GM12872 (cell line): ENCODE measurements at regions not wholly inside any gene's neighbourhood (a gene's known extent, or its start where the extent isn't known, plus 50 kb on each side); places are given as distances from the start of the nearest gene placed in this dataset.

Experiments used
- CTCF ChIP-seq: IDR thresholded peaks from 3 replicates; pipeline ENCODE4 v1.5.1; 2011; ENCODE audit warnings: low read depth, mild to moderate bottlenecking, low read length, moderate library complexity; ENCODE audit not compliant: insufficient read depth

- TF ChIP-seq CTCF = no peak
These were observed 264.0 kb upstream of the BOD1L1 start for GRCh38 chr4:13891544-13891939.

GRCh38 chr4:13892739-13893105, 265.2 kb upstream of the BOD1L1 start:
- no peak for TF ChIP-seq CTCF

GRCh38 chr4:13893211-13893610, 265.7 kb upstream of the BOD1L1 start:
- TF ChIP-seq CTCF = no peak

- no peak for TF ChIP-seq CTCF
These were observed 266.5 kb upstream of the BOD1L1 start for GRCh38 chr4:13893987-13894386.

GRCh38 chr4:13900780-13901179, 273.3 kb upstream of the BOD1L1 start:
- no peak for TF ChIP-seq CTCF

- no peak for TF ChIP-seq CTCF
These were observed 274.6 kb upstream of the BOD1L1 start for GRCh38 chr4:13902146-13902545.

GRCh38 chr4:13903061-13903460, 275.5 kb upstream of the BOD1L1 start:
- no peak for TF ChIP-seq CTCF

GRCh38 chr4:13903901-13904300, 276.4 kb upstream of the BOD1L1 start:
- no peak for TF ChIP-seq CTCF
